ENCODE measurements at regions not wholly inside any gene's neighbourhood (a gene's known extent, or its start where the extent isn't known, plus 50 kb on each side); places are given as distances from the start of the nearest gene placed in this dataset.

DNA sequence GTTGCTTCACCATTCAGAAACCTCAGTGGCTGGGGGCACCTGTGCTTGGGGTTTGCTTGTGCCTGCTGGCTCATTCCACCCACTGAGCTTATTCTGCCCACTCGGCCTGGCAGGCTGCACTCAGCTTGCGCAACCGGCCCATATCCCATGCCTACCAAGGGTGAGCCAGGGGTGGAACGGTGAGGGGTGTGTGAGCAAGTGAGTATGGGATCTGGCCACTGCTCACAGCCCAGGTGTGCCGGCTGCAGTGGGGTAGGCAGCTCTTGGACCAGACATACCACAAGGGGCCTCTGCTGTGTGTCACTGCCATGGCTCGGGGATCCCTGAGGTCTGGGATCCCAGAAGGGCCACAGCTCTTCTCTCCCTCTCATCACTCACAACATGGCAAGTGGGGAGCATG lies 1000.5 kb upstream of the CRIM1 start:
- TF ChIP-seq ZNF48 (tag by site-specific recombination; IDR thresholded peaks at IDR 0.05) (no peak), ZNF776 (tag by site-specific recombination; IDR thresholded peaks at IDR 0.05; ENCODE audit: borderline replicate concordance) (no peak), ZNF16 (tag by site-specific recombination; IDR thresholded peaks at IDR 0.05; ENCODE audit: low read depth) (no peak), ZBTB8A (tag by site-specific recombination; IDR thresholded peaks at IDR 0.05) (no peak), ZNF623 (tag by site-specific recombination; IDR thresholded peaks at IDR 0.05) (no peak), ZNF335 (tag by site-specific recombination; conservative IDR thresholded peaks at IDR 0.05) (no peak), KLF10 (tag by site-specific recombination; IDR thresholded peaks at IDR 0.05) (no peak), ZNF596 (tag by site-specific recombination; IDR thresholded peaks at IDR 0.05) (no peak)
- TF ChIP-seq, protein P1, sequence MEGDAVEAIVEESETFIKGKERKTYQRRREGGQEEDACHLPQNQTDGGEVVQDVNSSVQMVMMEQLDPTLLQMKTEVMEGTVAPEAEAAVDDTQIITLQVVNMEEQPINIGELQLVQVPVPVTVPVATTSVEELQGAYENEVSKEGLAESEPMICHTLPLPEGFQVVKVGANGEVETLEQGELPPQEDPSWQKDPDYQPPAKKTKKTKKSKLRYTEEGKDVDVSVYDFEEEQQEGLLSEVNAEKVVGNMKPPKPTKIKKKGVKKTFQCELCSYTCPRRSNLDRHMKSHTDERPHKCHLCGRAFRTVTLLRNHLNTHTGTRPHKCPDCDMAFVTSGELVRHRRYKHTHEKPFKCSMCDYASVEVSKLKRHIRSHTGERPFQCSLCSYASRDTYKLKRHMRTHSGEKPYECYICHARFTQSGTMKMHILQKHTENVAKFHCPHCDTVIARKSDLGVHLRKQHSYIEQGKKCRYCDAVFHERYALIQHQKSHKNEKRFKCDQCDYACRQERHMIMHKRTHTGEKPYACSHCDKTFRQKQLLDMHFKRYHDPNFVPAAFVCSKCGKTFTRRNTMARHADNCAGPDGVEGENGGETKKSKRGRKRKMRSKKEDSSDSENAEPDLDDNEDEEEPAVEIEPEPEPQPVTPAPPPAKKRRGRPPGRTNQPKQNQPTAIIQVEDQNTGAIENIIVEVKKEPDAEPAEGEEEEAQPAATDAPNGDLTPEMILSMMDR (tag by site-specific recombination; IDR thresholded peaks at IDR 0.05), result no peak
- TF ChIP-seq, protein P2, sequence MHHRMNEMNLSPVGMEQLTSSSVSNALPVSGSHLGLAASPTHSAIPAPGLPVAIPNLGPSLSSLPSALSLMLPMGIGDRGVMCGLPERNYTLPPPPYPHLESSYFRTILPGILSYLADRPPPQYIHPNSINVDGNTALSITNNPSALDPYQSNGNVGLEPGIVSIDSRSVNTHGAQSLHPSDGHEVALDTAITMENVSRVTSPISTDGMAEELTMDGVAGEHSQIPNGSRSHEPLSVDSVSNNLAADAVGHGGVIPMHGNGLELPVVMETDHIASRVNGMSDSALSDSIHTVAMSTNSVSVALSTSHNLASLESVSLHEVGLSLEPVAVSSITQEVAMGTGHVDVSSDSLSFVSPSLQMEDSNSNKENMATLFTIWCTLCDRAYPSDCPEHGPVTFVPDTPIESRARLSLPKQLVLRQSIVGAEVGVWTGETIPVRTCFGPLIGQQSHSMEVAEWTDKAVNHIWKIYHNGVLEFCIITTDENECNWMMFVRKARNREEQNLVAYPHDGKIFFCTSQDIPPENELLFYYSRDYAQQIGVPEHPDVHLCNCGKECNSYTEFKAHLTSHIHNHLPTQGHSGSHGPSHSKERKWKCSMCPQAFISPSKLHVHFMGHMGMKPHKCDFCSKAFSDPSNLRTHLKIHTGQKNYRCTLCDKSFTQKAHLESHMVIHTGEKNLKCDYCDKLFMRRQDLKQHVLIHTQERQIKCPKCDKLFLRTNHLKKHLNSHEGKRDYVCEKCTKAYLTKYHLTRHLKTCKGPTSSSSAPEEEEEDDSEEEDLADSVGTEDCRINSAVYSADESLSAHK (tag by site-specific recombination; IDR thresholded peaks at IDR 0.05), result no peak
- TF ChIP-seq, protein P3, sequence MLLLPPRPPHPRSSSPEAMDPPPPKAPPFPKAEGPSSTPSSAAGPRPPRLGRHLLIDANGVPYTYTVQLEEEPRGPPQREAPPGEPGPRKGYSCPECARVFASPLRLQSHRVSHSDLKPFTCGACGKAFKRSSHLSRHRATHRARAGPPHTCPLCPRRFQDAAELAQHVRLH (tag by site-specific recombination; IDR thresholded peaks at IDR 0.05), result no peak
- TF ChIP-seq, protein P4, sequence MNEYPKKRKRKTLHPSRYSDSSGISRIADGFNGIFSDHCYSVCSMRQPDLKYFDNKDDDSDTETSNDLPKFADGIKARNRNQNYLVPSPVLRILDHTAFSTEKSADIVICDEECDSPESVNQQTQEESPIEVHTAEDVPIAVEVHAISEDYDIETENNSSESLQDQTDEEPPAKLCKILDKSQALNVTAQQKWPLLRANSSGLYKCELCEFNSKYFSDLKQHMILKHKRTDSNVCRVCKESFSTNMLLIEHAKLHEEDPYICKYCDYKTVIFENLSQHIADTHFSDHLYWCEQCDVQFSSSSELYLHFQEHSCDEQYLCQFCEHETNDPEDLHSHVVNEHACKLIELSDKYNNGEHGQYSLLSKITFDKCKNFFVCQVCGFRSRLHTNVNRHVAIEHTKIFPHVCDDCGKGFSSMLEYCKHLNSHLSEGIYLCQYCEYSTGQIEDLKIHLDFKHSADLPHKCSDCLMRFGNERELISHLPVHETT (tag by site-specific recombination; IDR thresholded peaks at IDR 0.05), result no peak
- TF ChIP-seq, protein P5, sequence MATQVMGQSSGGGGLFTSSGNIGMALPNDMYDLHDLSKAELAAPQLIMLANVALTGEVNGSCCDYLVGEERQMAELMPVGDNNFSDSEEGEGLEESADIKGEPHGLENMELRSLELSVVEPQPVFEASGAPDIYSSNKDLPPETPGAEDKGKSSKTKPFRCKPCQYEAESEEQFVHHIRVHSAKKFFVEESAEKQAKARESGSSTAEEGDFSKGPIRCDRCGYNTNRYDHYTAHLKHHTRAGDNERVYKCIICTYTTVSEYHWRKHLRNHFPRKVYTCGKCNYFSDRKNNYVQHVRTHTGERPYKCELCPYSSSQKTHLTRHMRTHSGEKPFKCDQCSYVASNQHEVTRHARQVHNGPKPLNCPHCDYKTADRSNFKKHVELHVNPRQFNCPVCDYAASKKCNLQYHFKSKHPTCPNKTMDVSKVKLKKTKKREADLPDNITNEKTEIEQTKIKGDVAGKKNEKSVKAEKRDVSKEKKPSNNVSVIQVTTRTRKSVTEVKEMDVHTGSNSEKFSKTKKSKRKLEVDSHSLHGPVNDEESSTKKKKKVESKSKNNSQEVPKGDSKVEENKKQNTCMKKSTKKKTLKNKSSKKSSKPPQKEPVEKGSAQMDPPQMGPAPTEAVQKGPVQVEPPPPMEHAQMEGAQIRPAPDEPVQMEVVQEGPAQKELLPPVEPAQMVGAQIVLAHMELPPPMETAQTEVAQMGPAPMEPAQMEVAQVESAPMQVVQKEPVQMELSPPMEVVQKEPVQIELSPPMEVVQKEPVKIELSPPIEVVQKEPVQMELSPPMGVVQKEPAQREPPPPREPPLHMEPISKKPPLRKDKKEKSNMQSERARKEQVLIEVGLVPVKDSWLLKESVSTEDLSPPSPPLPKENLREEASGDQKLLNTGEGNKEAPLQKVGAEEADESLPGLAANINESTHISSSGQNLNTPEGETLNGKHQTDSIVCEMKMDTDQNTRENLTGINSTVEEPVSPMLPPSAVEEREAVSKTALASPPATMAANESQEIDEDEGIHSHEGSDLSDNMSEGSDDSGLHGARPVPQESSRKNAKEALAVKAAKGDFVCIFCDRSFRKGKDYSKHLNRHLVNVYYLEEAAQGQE (tag by site-specific recombination; IDR thresholded peaks at IDR 0.05), result no peak
- TF ChIP-seq, protein P6, sequence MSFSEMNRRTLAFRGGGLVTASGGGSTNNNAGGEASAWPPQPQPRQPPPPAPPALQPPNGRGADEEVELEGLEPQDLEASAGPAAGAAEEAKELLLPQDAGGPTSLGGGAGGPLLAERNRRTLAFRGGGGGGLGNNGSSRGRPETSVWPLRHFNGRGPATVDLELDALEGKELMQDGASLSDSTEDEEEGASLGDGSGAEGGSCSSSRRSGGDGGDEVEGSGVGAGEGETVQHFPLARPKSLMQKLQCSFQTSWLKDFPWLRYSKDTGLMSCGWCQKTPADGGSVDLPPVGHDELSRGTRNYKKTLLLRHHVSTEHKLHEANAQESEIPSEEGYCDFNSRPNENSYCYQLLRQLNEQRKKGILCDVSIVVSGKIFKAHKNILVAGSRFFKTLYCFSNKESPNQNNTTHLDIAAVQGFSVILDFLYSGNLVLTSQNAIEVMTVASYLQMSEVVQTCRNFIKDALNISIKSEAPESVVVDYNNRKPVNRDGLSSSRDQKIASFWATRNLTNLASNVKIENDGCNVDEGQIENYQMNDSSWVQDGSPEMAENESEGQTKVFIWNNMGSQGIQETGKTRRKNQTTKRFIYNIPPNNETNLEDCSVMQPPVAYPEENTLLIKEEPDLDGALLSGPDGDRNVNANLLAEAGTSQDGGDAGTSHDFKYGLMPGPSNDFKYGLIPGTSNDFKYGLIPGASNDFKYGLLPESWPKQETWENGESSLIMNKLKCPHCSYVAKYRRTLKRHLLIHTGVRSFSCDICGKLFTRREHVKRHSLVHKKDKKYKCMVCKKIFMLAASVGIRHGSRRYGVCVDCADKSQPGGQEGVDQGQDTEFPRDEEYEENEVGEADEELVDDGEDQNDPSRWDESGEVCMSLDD (tag by site-specific recombination; IDR thresholded peaks at IDR 0.05), result no peak

Data from HEK293 (cell line).